OCI-LY3 (cell line): ENCODE measurements at regions not wholly inside any gene's neighbourhood (a gene's known extent, or its start where the extent isn't known, plus 50 kb on each side); places are given as distances from the start of the nearest gene placed in this dataset.

Experiments used
- H2AFZ ChIP-seq: fragments of 200-600, 300-600 bp; shearing (Covaris generic); 2 replicates; pipeline ENCODE4 v1.6.0; 2014; ENCODE audit warnings: antibody characterized with exemption, low read depth, low read length
- H3K27ac ChIP-seq: fragments of 200-600, 300-600 bp; sonication (generic); 2 replicates; pipeline ENCODE4 v1.5.1; 2014; ENCODE audit warnings: mild to moderate bottlenecking, low read length, moderate library complexity, mixed read lengths
- H3K27me3 ChIP-seq: fragments of 200-600, 300-600 bp; sonication (generic); 2 replicates; pipeline ENCODE4 v1.6.1; 2014; ENCODE audit warnings: low read depth, low read length, mixed read lengths
- H3K36me3 ChIP-seq: fragments of 200-600, 300-600 bp; sonication (generic); replicated peaks from 2 replicates; pipeline ENCODE3; 2014; ENCODE audit warnings: low read depth, low read length, mixed read lengths
- H3K4me1 ChIP-seq: fragments of 300-600, 200-600 bp; sonication (generic); 2 replicates; pipeline ENCODE4 v1.6.1; 2014; ENCODE audit warnings: low read length, mixed read lengths
- H3K4me2 ChIP-seq: fragments of 200-600, 300-600 bp; sonication (generic); 2 replicates; pipeline ENCODE4 v1.6.1; 2014; ENCODE audit warnings: low read length, mixed read lengths
- H3K4me3 ChIP-seq: fragments of 300-600, 200-600 bp; sonication (generic); 2 replicates; pipeline ENCODE4 v1.5.1; 2014; ENCODE audit warnings: antibody characterized with exemption, mild to moderate bottlenecking, low read length, moderate library complexity
- H3K79me2 ChIP-seq: fragments of 300-600, 200-600 bp; shearing (Covaris generic); 2 replicates; pipeline ENCODE4 v1.6.1; 2014; ENCODE audit warnings: mild to moderate bottlenecking, low read length, mixed read lengths
- H3K9ac ChIP-seq: fragments of 300-600, 200-600 bp; shearing (Covaris generic); 2 replicates; pipeline ENCODE4 v1.6.0; 2014; ENCODE audit warnings: mild to moderate bottlenecking, low read length, moderate library complexity
- H3K9me3 ChIP-seq: fragments of 200-600, 300-600 bp; shearing (Covaris generic); 2 replicates; pipeline ENCODE4 v1.6.1; 2014; ENCODE audit warnings: low read length, mixed read lengths; ENCODE audit not compliant: insufficient read depth
- H4K20me1 ChIP-seq: fragments of 200-600, 300-600 bp; sonication (generic); 2 replicates; pipeline ENCODE4 v1.6.1; 2016; ENCODE audit warnings: low read length, mixed read lengths; ENCODE audit not compliant: insufficient read depth
- CTCF ChIP-seq: fragments of 200-600, 300-600 bp; sonication (generic); IDR thresholded peaks from 2 replicates; pipeline ENCODE4 v1.5.1; 2014; ENCODE audit warnings: antibody characterized with exemption, low read length, low read depth
- EZH2phosphoT487 ChIP-seq: fragments of 200-600 bp; shearing (Covaris generic); IDR thresholded peaks from 2 replicates; pipeline ENCODE4 v1.6.1; 2018; ENCODE audit warnings: antibody characterized with exemption, mixed run types, low read depth

- H4K20me1 ChIP-seq = no peaks in the 10 kb centered on the region
- no peaks in the 10 kb centered on the region for H3K9me3 ChIP-seq
- no peak overlapping the region for H3K9ac ChIP-seq
- H3K4me3 ChIP-seq = no peak overlapping the region
- H3K79me2 ChIP-seq = no peaks in the 10 kb centered on the region
- no peak overlapping the region for H3K4me2 ChIP-seq
- no peaks in the 10 kb centered on the region for H3K27me3 ChIP-seq
- no peaks in the 10 kb centered on the region for H3K4me1 ChIP-seq
- H2AFZ ChIP-seq = no peak overlapping the region
- no peaks in the 10 kb centered on the region for H3K36me3 ChIP-seq
- no peak overlapping the region for H3K27ac ChIP-seq
- TF ChIP-seq CTCF (no peak), EZH2phosphoT487 (no peak)
Measured at GRCh38 chr3:20945892-20946291, 759.9 kb upstream of the SGO1 start.

DNA sequence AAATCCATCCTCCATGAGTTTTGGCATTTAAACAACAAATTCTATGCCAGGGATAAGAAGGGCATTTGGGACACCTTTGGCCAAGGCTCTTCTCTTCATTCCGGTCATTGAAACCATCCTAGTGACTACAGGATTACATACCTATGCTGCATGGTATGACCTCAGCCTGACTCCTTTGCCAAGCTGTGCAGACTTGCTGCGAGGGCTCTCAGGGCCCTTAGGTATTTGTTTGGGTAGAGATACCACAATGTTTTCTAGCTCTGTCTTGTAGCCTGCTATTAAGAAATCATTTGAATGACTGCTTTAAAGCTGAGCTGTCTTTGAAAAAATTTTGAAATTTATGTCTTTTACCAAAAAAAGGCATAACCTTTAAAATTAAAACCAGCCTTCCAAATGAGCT lies 749.8 kb upstream of the SGO1 start:
- Histone ChIP-seq H3K27ac (no peak overlapping the region), H3K4me2 (no peak overlapping the region), H3K4me3 (no peak overlapping the region), H3K27me3 (no peaks in the 10 kb centered on the region), H3K9ac (no peak overlapping the region), H3K36me3 (no peaks in the 10 kb centered on the region), H4K20me1 (no peaks in the 10 kb centered on the region), H3K79me2 (no peaks in the 10 kb centered on the region), H2AFZ (no peak overlapping the region), H3K4me1 (no peaks in the 10 kb centered on the region), H3K9me3 (no peaks in the 10 kb centered on the region)
- TF ChIP-seq CTCF (no peak), EZH2phosphoT487 (no peak)

GRCh38 chr3:20931834-20932233 lies 745.8 kb upstream of the SGO1 start:
- Histone ChIP-seq H3K4me1 (no peaks in the 10 kb centered on the region), H3K27ac (no peak overlapping the region), H3K9me3 (no peaks in the 10 kb centered on the region), H3K9ac (no peak overlapping the region), H4K20me1 (no peaks in the 10 kb centered on the region), H3K27me3 (no peaks in the 10 kb centered on the region), H3K36me3 (no peaks in the 10 kb centered on the region), H2AFZ (no peak overlapping the region), H3K4me2 (no peak overlapping the region), H3K79me2 (no peaks in the 10 kb centered on the region), H3K4me3 (no peak overlapping the region)
- TF ChIP-seq EZH2phosphoT487 (no peak), CTCF (no peak)

- no peak overlapping the region for H3K4me2 ChIP-seq
- TF ChIP-seq CTCF (peak; percentile 90), EZH2phosphoT487 (no peak)
- no peak overlapping the region for H2AFZ ChIP-seq
- H3K4me3 ChIP-seq = no peak overlapping the region
- H3K4me1 ChIP-seq = no peaks in the 10 kb centered on the region
- no peaks in the 10 kb centered on the region for H4K20me1 ChIP-seq
- no peak overlapping the region for H3K9ac ChIP-seq
- H3K9me3 ChIP-seq = no peaks in the 10 kb centered on the region
- no peaks in the 10 kb centered on the region for H3K27me3 ChIP-seq
- H3K36me3 ChIP-seq = no peaks in the 10 kb centered on the region
- H3K27ac ChIP-seq = no peak overlapping the region
- no peaks in the 10 kb centered on the region for H3K79me2 ChIP-seq
Measured at GRCh38 chr3:20930034-20930433, 744.0 kb upstream of the SGO1 start.
